ENCODE measurements at regions not wholly inside any gene's neighbourhood (a gene's known extent, or its start where the extent isn't known, plus 50 kb on each side); places are given as distances from the start of the nearest gene placed in this dataset.
"Not testable (repeated sequence)": the region's sequence is repeated elsewhere in the genome, so short reads cannot be mapped to it uniquely, and the experiment has no call there.

- WGBS, 3 donors: 88 to 95% (median 89%) methylated on average over 2 of the region's 2 CpGs
- H3K4me1 ChIP-seq (ENCODE audit: insufficient read depth): no peaks in the 10 kb centered on the region
- H3K4me3 ChIP-seq: no peak overlapping the region
- no peaks in the 10 kb centered on the region for H3K36me3 ChIP-seq
- TF ChIP-seq POLR2A (IDR thresholded peaks at IDR 0.05) (no peak), CTCF (IDR thresholded peaks at IDR 0.05) (no peak), EP300 (IDR thresholded peaks at IDR 0.05) (no peak)
- H3K27ac ChIP-seq: no peak overlapping the region
- H3K9me3 ChIP-seq: no peaks in the 10 kb centered on the region
- no peaks in the 10 kb centered on the region for H3K27me3 ChIP-seq
- intact Hi-C loops (cut with DNase I): loop anchor here in 1 of 4 donors (10.0 kb wide), 1 partner anchor 91 kb away; the partner anchor contains the start of gene LMNB1
- DNase-seq: no peak
Observed at GRCh38 chr5:126683912-126684311, 83.2 kb downstream of the PHAX start.

- not testable (repeated sequence) for H3K4me1 ChIP-seq (ENCODE audit: insufficient read depth); H3K27me3 ChIP-seq; H3K27ac ChIP-seq; DNase-seq; H3K9me3 ChIP-seq; H3K4me3 ChIP-seq; H3K36me3 ChIP-seq
- 61 to 72% (median 63%) methylated on average over 13 of the region's 13 CpGs for WGBS, 3 donors
- intact Hi-C loops (cut with DNase I): loop anchor here in 1 of 4 donors (10.0 kb wide), 1 partner anchor 90 kb away; the partner anchor contains the start of gene LMNB1
Observed at GRCh38 chr5:126684656-126685442, 84.1 kb downstream of the PHAX start.

GRCh38 chr5:126686451-126687126 lies 85.8 kb downstream of the PHAX start:
- H3K36me3 ChIP-seq: no peaks in the 10 kb centered on the region
- WGBS, 3 donors: 34 to 58% (median 45%) methylated on average over 1 of the region's 1 CpG
- TF ChIP-seq CTCF (IDR thresholded peaks at IDR 0.05): no peak
- no peak for TF ChIP-seq POLR2A (IDR thresholded peaks at IDR 0.05)
- no peak for TF ChIP-seq EP300 (IDR thresholded peaks at IDR 0.05)
- no peak overlapping the region for H3K27ac ChIP-seq
- intact Hi-C loops (cut with DNase I): loop anchor here in 1 of 4 donors (10.0 kb wide), 1 partner anchor 88 kb away; the partner anchor contains the start of gene LMNB1
- no peak for DNase-seq
- no peaks in the 10 kb centered on the region for H3K27me3 ChIP-seq
- no peaks in the 10 kb centered on the region for H3K9me3 ChIP-seq
- no peaks in the 10 kb centered on the region for H3K4me1 ChIP-seq (ENCODE audit: insufficient read depth)
- no peak overlapping the region for H3K4me3 ChIP-seq

GRCh38 chr5:126692971-126693370 lies 84.0 kb upstream of the LMNB1 start:
- no peaks in the 10 kb centered on the region for H3K4me1 ChIP-seq (ENCODE audit: insufficient read depth)
- TF ChIP-seq POLR2A (IDR thresholded peaks at IDR 0.05) (no peak), EP300 (IDR thresholded peaks at IDR 0.05) (no peak), CTCF (IDR thresholded peaks at IDR 0.05) (no peak)
- H3K27me3 ChIP-seq: no peaks in the 10 kb centered on the region
- H3K9me3 ChIP-seq: no peaks in the 10 kb centered on the region
- no peak overlapping the region for H3K4me3 ChIP-seq
- WGBS, 3 donors: 83 to 93% (median 91%) methylated on average over 5 of the region's 5 CpGs
- intact Hi-C loops (cut with DNase I): no loop called here
- no peaks in the 10 kb centered on the region for H3K36me3 ChIP-seq
- H3K27ac ChIP-seq: no peak overlapping the region
- DNase-seq: no peak

- H3K27me3 ChIP-seq: no peaks in the 10 kb centered on the region
- TF ChIP-seq EP300 (IDR thresholded peaks at IDR 0.05) (no peak), POLR2A (IDR thresholded peaks at IDR 0.05) (no peak), CTCF (IDR thresholded peaks at IDR 0.05) (no peak)
- H3K36me3 ChIP-seq: no peaks in the 10 kb centered on the region
- no peaks in the 10 kb centered on the region for H3K4me1 ChIP-seq (ENCODE audit: insufficient read depth)
- H3K4me3 ChIP-seq: no peak overlapping the region
- no peak for DNase-seq
- no peak overlapping the region for H3K27ac ChIP-seq
- no peaks in the 10 kb centered on the region for H3K9me3 ChIP-seq
- WGBS, 3 donors: 68 to 71% (median 71%) methylated on average over 1 of the region's 1 CpG
- intact Hi-C loops (cut with DNase I): no loop called here
Observed at GRCh38 chr5:126693806-126694205, 83.1 kb upstream of the LMNB1 start.

All from ovary (tissue), 7 donors.